A549 (cell line): ENCODE measurements at regions not wholly inside any gene's neighbourhood (a gene's known extent, or its start where the extent isn't known, plus 50 kb on each side); places are given as distances from the start of the nearest gene placed in this dataset.

Experiments used
- CBX2 ChIP-seq: fragments of 200-600 bp; sonication (generic); IDR thresholded peaks from 2 replicates; pipeline ENCODE4 v1.6.1; 2016; ENCODE audit warnings: low read depth, mild to moderate bottlenecking, borderline replicate concordance
- GATA3 ChIP-seq: IDR thresholded peaks from 2 replicates; pipeline ENCODE4 v1.6.1; 2012; ENCODE audit warnings: borderline replicate concordance
- MAFK ChIP-seq: fragments of 450-650 bp; IDR thresholded peaks from 2 replicates; pipeline ENCODE4 v1.6.1; 2014; ENCODE audit not compliant: partially characterized antibody
- POLR2A ChIP-seq: IDR thresholded peaks from 2 replicates; pipeline ENCODE4 v1.6.1; 2012; ENCODE audit warnings: mild to moderate bottlenecking, low read length
- RAD21 ChIP-seq, 2 experiments: fragments of >200 bp in 1 of 2; sonication (Bioruptor Twin) in 1 of 2; formaldehyde crosslinking in 1 of 2; IDR thresholded peaks in 1 of 2; conservative IDR thresholded peaks in 1 of 2; 2 replicates in 1 of 2; 3 replicates in 1 of 2; pipeline ENCODE4 v1.6.1; 2012 to 2018; ENCODE audit warnings: inconsistent platforms in 1 of 2
- ZC3H11A ChIP-seq: fragments of 450-650 bp; IDR thresholded peaks from 2 replicates; pipeline ENCODE4 v1.6.1; 2014; ENCODE audit warnings: antibody characterized with exemption, mild to moderate bottlenecking
- TF ChIP-seq, protein P1 (sequence below): fragments of >200 bp; sonication (Bioruptor Twin); formaldehyde crosslinking; IDR thresholded peaks from 3 replicates; pipeline ENCODE4 v1.5.1; 2016
- TF ChIP-seq, protein P2 (sequence below): IDR thresholded peaks from 2 replicates; pipeline ENCODE4 v1.6.1; 2012
- TF ChIP-seq, protein P3 (sequence below): fragments of 150-350 bp; IDR thresholded peaks from 2 replicates; pipeline ENCODE4 v1.6.1; 2014; ENCODE audit warnings: low read depth, mild to moderate bottlenecking, low read length
- TF ChIP-seq, protein P4 (sequence below): fragments of 250-450 bp; sonication (Bioruptor Pico); IDR thresholded peaks from 2 replicates; pipeline ENCODE4 v1.5.0; 2021; ENCODE audit warnings: mild to moderate bottlenecking, moderate library complexity, borderline replicate concordance
- TF ChIP-seq, protein P5 (sequence below): fragments of 200-600 bp; sonication (generic); IDR thresholded peaks from 2 replicates; pipeline ENCODE4 v1.6.1; 2016; ENCODE audit warnings: antibody characterized with exemption, mild to moderate bottlenecking, moderate library complexity

DNA sequence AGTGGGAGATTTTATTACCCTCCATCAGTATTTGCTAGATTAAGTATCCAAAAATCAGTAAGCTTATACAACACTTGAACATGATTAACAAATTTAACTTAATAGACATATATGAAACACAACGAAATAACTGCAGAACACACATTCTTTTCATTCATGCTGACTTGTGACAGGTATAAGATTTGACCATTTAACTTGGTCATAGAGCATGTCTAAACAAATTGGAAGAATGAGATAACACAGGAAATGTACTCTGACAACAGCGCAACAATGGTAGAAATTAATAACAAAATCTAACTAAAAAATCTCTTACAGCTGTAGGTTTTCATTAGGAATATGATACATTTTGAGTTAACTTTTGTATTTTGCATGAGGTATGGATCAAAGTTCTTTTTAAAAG is 62.4 kb upstream of the TTLL7 start:
- TF ChIP-seq, protein P1, sequence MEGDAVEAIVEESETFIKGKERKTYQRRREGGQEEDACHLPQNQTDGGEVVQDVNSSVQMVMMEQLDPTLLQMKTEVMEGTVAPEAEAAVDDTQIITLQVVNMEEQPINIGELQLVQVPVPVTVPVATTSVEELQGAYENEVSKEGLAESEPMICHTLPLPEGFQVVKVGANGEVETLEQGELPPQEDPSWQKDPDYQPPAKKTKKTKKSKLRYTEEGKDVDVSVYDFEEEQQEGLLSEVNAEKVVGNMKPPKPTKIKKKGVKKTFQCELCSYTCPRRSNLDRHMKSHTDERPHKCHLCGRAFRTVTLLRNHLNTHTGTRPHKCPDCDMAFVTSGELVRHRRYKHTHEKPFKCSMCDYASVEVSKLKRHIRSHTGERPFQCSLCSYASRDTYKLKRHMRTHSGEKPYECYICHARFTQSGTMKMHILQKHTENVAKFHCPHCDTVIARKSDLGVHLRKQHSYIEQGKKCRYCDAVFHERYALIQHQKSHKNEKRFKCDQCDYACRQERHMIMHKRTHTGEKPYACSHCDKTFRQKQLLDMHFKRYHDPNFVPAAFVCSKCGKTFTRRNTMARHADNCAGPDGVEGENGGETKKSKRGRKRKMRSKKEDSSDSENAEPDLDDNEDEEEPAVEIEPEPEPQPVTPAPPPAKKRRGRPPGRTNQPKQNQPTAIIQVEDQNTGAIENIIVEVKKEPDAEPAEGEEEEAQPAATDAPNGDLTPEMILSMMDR = no peak
- TF ChIP-seq, protein P2, sequence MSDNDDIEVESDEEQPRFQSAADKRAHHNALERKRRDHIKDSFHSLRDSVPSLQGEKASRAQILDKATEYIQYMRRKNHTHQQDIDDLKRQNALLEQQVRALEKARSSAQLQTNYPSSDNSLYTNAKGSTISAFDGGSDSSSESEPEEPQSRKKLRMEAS = no peak
- TF ChIP-seq POLR2A (no peak), CBX2 (no peak), RAD21 (conservative IDR thresholded peaks at IDR 0.05 in 1 of 2, IDR thresholded peaks at IDR 0.05 in 1 of 2) (no peak), MAFK (no peak), ZC3H11A (no peak), GATA3 (no peak)
- TF ChIP-seq, protein P3, sequence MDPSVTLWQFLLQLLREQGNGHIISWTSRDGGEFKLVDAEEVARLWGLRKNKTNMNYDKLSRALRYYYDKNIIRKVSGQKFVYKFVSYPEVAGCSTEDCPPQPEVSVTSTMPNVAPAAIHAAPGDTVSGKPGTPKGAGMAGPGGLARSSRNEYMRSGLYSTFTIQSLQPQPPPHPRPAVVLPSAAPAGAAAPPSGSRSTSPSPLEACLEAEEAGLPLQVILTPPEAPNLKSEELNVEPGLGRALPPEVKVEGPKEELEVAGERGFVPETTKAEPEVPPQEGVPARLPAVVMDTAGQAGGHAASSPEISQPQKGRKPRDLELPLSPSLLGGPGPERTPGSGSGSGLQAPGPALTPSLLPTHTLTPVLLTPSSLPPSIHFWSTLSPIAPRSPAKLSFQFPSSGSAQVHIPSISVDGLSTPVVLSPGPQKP = no peak
- TF ChIP-seq, protein P4, sequence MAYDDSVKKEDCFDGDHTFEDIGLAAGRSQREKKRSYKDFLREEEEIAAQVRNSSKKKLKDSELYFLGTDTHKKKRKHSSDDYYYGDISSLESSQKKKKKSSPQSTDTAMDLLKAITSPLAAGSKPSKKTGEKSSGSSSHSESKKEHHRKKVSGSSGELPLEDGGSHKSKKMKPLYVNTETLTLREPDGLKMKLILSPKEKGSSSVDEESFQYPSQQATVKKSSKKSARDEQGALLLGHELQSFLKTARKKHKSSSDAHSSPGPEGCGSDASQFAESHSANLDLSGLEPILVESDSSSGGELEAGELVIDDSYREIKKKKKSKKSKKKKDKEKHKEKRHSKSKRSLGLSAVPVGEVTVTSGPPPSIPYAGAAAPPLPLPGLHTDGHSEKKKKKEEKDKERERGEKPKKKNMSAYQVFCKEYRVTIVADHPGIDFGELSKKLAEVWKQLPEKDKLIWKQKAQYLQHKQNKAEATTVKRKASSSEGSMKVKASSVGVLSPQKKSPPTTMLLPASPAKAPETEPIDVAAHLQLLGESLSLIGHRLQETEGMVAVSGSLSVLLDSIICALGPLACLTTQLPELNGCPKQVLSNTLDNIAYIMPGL (CRISPR knock-in tag) = no peak
- TF ChIP-seq, protein P5, sequence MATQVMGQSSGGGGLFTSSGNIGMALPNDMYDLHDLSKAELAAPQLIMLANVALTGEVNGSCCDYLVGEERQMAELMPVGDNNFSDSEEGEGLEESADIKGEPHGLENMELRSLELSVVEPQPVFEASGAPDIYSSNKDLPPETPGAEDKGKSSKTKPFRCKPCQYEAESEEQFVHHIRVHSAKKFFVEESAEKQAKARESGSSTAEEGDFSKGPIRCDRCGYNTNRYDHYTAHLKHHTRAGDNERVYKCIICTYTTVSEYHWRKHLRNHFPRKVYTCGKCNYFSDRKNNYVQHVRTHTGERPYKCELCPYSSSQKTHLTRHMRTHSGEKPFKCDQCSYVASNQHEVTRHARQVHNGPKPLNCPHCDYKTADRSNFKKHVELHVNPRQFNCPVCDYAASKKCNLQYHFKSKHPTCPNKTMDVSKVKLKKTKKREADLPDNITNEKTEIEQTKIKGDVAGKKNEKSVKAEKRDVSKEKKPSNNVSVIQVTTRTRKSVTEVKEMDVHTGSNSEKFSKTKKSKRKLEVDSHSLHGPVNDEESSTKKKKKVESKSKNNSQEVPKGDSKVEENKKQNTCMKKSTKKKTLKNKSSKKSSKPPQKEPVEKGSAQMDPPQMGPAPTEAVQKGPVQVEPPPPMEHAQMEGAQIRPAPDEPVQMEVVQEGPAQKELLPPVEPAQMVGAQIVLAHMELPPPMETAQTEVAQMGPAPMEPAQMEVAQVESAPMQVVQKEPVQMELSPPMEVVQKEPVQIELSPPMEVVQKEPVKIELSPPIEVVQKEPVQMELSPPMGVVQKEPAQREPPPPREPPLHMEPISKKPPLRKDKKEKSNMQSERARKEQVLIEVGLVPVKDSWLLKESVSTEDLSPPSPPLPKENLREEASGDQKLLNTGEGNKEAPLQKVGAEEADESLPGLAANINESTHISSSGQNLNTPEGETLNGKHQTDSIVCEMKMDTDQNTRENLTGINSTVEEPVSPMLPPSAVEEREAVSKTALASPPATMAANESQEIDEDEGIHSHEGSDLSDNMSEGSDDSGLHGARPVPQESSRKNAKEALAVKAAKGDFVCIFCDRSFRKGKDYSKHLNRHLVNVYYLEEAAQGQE = no peak
